ENCODE measurements at regions not wholly inside any gene's neighbourhood (a gene's known extent, or its start where the extent isn't known, plus 50 kb on each side); places are given as distances from the start of the nearest gene placed in this dataset.
"Not testable (repeated sequence)": the region's sequence is repeated elsewhere in the genome, so short reads cannot be mapped to it uniquely, and the experiment has no call there.

- TF ChIP-seq, protein P1, sequence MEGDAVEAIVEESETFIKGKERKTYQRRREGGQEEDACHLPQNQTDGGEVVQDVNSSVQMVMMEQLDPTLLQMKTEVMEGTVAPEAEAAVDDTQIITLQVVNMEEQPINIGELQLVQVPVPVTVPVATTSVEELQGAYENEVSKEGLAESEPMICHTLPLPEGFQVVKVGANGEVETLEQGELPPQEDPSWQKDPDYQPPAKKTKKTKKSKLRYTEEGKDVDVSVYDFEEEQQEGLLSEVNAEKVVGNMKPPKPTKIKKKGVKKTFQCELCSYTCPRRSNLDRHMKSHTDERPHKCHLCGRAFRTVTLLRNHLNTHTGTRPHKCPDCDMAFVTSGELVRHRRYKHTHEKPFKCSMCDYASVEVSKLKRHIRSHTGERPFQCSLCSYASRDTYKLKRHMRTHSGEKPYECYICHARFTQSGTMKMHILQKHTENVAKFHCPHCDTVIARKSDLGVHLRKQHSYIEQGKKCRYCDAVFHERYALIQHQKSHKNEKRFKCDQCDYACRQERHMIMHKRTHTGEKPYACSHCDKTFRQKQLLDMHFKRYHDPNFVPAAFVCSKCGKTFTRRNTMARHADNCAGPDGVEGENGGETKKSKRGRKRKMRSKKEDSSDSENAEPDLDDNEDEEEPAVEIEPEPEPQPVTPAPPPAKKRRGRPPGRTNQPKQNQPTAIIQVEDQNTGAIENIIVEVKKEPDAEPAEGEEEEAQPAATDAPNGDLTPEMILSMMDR (IDR thresholded peaks at IDR 0.05), result not testable (repeated sequence)
- TF ChIP-seq, protein P2, sequence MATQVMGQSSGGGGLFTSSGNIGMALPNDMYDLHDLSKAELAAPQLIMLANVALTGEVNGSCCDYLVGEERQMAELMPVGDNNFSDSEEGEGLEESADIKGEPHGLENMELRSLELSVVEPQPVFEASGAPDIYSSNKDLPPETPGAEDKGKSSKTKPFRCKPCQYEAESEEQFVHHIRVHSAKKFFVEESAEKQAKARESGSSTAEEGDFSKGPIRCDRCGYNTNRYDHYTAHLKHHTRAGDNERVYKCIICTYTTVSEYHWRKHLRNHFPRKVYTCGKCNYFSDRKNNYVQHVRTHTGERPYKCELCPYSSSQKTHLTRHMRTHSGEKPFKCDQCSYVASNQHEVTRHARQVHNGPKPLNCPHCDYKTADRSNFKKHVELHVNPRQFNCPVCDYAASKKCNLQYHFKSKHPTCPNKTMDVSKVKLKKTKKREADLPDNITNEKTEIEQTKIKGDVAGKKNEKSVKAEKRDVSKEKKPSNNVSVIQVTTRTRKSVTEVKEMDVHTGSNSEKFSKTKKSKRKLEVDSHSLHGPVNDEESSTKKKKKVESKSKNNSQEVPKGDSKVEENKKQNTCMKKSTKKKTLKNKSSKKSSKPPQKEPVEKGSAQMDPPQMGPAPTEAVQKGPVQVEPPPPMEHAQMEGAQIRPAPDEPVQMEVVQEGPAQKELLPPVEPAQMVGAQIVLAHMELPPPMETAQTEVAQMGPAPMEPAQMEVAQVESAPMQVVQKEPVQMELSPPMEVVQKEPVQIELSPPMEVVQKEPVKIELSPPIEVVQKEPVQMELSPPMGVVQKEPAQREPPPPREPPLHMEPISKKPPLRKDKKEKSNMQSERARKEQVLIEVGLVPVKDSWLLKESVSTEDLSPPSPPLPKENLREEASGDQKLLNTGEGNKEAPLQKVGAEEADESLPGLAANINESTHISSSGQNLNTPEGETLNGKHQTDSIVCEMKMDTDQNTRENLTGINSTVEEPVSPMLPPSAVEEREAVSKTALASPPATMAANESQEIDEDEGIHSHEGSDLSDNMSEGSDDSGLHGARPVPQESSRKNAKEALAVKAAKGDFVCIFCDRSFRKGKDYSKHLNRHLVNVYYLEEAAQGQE (IDR thresholded peaks at IDR 0.05; ENCODE audit: insufficient read depth in 1 of 2, low read depth in 2 of 2, low read length in 1 of 2), result not testable (repeated sequence)
- TF ChIP-seq SIN3A (IDR thresholded peaks at IDR 0.05; ENCODE audit: borderline replicate concordance, insufficient read depth, low read depth, low read length); POLR2AphosphoS5 (IDR thresholded peaks at IDR 0.05; ENCODE audit: low read depth, low read length): not testable (repeated sequence)
Measured at GRCh38 chr21:19544493-19544892, 1140.9 kb upstream of the TMPRSS15 start.
